ENCODE measurements at regions not wholly inside any gene's neighbourhood (a gene's known extent, or its start where the extent isn't known, plus 50 kb on each side); places are given as distances from the start of the nearest gene placed in this dataset.

DNA sequence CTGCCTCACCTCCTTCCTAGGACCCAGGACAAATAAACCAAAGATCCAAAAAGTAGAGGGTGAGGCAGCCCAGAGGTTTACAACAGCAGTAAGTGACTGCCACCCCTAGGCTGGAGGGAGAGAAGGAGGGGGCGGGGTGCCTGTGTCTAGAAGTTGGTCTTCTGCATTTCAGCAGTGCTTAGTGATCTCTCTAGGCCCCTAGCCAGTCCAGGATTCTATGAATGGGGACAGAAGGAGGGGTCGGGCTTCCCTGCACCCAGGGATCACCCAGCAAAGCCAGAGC, 62.8 kb upstream of the KDM7A start:
- no peak for DNase-seq

DNA sequence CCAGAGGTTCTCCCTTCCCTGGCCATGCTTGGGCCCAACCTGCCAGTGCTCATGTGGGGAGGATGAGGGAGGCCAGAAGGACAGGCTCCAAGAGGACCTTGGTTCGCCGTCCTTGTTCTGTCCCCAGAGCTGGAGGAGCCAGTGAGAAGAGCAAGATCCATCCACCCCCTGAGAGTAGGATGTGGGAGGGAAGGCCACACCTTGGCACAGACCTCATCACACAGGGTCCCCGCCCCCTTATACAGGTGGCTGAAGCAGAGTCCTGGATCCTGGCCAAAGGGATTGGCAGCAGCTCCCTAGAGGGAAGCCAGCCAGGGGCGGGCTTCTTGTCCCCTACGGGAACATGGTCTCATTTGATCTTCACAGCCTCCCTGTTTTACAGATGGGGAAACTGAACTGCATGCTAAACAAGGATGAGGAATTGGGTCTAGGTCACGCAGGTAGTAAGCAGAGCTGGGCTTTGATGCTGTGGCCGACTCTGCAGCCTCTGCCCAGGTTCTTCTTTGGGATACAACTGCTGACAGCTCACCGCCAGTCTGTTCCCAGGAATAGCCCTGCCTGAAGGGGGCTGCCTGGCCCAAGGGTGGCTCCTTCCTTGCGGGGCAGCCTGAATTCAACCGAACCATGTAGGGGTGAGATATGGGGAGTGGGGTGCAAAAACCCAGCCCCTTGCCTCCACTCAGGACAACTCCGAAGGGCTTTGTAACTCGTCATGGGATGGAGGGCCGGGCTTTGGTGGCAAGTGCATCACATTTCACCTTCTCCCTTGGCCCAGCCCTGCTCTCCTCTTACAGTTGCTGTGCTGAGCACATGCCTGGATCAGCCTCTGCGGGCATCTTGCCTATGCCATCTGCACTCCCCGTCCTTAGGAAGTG, 62.2 kb upstream of the KDM7A start:
- no peak for DNase-seq

DNA sequence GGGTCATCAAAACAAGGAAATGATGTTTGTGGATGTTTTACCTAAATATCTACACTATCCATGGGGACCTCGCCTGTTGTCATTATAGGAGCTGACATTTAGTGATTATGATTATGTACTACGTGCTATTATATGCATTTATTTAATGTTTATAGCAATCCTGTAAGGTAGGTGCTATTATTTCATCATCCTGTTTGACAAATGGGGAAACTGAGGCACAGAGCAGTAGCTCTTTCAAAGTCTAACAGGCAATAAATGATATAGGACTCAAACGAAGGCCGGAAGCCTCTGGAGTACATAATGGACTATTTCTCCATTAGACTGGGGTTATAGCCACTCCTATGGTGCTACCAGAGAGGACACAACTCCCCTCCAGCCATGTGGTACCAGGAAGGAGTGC, 60.6 kb upstream of the KDM7A start:
- DNase-seq = no peak

DNA sequence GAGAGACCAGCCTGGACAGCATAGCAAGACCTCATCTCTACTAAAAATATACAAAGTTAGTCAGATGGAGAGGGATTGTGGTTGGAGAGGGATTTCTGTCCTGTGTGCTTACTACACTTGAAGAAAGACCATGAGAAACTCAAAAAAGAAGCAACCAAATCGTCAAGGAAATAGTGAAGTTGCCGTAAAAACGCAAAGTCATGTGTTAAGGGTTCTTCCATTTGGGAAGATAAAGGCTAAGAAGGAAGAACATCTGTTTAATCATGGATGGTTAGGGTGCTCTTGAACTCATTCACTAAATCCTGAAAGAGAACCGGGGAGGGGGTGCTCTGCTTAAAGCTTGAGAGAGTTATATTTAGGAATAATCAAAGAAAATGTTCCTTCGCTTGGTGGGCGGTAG, 59.8 kb upstream of the KDM7A start:
- DNase-seq = no peak

DNA sequence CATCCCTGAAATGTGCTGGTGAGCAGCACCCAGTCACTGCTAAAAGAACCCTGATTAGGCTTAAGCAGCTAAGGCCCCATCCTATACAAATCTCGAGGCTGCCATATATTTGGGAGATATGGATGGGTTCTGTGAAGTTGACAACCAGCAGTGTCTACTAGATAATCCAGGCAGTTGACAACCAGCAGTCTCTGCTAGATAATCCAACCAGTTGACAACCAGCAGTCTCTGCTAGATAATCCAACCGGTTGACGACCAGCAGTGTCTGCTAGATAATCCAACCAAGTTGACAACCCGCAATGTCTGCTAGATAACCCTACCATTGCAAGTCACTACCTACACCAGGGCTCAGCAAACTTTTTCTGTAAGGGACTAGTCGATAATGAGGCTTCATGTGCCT, 58.3 kb upstream of the KDM7A start:
- DNase-seq = no peak

DNA sequence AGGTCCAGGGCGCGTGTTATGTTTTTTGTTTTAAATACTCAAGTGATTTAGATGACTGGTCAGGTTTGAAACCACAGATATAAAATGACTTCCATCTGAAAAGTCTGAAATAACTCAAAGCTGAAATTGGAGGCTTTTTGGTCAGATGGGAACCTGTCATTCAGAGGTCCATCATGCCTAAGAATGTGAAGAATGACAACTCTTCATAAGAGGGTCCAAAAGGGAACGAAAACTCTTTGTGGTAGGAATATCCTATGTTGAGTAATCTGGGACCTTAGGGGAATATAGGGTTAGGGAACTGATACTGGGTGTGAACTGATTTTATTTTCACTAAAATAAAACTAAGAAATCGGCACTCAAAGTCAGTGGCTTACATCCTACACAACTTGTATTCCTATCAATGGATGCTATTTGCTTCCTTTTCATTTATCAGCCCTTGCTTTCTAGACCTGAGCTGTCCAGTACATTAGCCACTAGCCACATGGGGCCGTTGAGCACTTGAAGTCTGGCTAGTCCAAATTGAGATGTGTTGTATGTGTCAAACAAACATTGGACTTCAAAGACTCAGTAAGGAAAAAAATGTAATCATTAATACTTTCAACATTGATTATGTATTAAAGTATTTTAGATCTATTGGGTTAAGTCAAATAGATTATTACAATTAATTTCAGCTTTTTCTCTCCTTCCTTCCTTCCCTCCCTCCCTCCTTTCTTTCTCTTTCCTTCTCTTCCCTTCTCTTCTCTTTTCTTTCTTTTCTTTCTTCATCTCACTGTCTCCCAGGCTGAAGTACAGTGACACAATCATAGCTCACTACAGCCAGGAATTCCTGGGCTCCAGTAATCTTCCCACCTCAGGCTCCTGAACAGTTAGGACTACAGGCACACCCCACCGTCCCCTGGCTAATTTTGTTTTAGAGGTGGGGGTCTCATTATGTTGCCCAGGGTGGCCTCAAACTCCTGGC, 56.5 kb upstream of the KDM7A start:
- no peak for DNase-seq

DNA sequence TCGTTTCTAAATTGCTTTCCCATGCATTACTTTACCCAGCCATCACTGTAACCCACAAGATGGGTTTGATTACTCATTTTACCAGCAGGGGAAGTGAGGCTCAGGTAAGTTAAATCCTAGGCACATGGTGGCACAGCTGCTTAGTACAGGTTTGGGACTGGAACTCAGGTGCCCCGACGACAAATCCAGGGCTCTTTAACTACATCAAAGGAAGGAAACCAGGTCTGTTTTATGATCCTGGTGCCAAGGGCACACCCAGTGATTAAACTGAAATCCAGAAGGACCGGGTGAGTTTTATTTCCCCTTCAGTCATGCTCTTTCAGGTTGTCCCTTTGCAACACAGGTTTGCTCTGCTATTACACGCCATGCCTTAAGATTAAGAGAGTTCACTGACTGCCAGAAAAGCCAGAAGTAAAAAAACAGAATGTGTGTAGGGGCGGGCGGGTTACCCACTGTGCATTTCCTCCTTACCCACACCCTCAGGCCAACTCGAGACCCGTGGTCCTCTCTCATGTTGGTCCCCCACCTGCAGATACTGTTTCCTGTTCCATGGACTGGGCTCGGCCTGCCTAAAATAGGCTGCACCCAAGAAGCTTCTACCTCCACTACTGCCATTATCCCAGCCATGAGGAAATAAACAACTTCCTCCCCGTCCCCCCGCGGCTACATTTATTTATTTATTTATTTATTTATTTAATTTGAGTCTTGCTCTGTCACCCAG, 55.1 kb upstream of the KDM7A start:
- peak; percentile 19 for DNase-seq

DNA sequence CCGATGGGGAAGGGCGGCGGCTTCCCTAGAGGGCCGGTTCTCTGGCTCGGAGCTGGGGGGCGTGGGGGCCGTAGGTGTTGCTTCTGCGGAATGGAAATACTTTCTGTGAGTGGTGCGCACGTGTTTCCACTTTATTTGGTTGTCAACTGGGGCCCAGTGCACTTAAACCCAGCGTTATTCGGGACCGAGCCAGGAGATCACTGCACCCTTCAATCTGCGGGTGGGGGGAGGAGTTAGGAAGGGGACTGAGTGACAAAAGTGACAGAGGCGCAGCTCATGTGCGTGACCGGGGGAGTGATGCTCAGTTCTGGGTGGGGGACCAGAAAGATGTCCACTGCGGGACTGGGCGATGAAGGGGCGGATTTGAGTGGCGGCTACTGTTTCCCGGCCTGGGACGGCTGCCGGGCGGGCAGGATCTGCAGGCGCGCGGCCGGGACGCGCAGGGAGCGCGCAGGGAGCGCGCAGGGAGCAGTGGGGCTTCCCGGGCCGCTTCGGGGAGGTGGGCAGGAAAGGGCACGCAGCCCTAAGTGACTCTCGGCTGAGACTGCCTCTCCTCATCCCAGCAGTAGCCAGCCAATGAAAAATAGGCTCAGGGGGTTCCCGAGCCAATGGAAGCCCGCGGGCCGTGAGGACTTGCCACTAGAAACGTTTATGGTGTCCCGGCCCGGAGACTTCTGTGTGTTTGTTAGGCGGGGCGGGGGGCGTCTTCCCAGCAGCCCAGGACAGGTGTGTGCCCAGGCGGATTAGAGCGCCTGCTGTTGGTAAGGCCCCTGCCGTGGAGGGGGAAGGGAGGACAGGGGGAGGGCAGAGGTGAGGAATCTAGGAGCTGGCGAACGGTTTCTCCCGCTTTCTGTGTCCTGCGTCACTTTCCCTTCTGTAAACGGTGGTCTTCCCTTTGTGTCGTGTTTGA, 54.3 kb upstream of the KDM7A start:
- peak; percentile 64 for DNase-seq

DNA sequence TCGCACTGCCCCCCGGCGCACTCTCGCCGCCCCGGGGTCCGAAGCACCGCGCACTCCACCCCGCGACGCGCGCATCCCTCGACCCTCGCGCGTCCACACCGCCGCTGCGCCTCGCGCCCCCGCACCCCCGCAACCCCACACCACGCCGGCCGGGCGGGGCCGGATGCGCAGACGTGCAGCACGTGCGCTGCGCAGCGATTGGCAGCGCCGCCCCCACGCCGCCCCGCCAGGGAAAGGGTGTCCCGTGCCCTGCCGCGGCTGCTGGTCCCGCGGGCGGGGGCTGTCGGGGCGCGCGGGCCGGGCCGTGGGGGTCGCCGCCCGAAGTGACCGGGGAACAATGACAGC, 53.7 kb upstream of the KDM7A start:
- DNase-seq = peak; percentile 86

DNA sequence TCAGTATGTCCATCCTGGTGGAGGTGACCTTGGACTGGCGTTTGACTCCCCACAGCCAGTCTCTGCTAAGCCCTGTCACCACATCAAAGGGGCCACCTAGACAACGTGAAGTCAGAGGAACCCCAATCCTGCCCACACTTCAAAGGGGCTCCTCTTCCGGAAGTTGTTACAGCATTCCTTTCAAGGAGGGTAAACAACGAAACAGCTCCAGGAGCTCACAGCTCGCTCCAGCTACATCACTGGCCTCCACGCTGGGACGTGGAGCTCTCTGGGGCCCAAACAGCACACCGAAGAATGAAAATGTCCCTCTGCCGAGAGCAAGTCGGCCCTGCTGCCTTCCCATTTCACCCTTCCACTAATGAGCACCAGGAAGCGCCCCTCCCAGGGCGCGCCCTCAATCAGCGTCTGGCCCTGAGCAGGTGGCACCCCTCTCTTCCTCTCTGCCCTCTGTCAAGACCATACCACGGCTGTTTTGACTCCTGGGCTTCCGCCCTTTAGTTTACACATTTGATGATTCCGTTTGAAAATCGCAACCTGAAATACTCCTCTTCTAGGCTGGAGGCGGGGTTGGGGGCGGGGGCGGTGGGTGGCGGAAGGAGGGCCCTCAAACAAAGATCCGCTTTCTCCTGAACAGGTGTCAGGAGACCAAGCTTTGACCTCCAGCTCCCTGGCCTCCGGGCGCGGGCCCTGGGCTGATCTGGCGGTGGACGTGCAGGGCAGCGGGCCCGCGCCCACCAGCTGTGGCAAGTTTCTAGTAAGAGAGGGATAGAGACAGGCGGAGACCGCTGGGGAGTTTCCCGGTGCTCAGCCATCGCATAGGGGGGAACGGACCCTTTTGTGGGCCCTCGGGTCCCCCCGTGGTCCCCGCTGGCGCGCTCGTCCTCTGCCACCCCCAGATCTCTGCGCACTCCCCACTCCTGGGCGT, 53.1 kb upstream of the KDM7A start:
- DNase-seq = peak; percentile 57

DNA sequence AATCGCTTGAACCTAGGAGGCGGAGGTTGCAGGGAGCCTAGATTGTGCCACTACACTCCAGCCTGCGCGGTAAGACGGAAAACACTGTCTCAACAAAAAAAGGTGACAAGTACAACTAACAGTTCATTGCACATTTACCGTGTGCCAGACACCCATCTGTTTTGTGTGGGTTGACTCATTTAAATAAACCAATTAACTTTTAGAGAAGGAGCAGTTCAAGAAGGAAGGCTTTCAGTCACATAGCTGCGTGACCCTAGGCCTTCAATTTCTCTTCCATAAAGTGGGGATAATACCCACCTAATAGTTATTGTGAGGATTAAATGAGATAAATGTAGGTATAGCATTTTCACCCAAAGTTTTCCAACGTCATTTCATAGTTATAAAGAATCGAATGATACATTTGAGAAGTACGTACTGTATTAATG, 52.3 kb upstream of the KDM7A start:
- no peak for DNase-seq
